ENCODE measurements at regions not wholly inside any gene's neighbourhood (a gene's known extent, or its start where the extent isn't known, plus 50 kb on each side); places are given as distances from the start of the nearest gene placed in this dataset.

DNA sequence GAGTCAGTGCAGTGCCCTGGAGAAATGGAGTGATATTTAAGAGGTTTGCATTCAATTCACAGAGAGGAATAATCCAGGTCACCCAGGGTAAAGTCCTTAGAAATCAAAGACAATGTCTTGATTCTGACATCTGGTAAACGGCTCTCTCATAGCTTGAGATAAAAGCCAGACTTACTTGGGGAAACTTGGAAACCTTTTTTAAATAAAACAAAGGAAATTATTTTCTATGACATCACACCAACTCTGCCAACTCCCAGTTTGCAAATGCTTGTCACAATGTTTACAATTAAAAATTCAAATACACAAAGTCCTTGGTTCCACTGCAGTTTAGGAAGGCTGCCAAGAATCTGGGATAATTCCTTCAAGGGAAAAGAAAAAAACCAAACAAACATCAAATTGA is 255.1 kb upstream of the NREP start:
- Histone ChIP-seq H3K27ac (replicated peaks; ENCODE audit: low read length) (no peak overlapping the region), H3K4me2 (ENCODE audit: insufficient read depth, low read length, poor library complexity, severe bottlenecking) (no peak overlapping the region), H3K4me3 (ENCODE audit: low read length in 2 of 2) (no peak overlapping the region), H2BK120ac (ENCODE audit: low read depth, low read length) (no peak overlapping the region), H3K4ac (ENCODE audit: low read length) (no peak overlapping the region), H3K4me1 (ENCODE audit: control insufficient read depth in 2 of 2, insufficient read depth in 1 of 2, low read depth in 1 of 2, low read length in 2 of 2) (peaks cover 0 to 1% of the 10 kb centered on the region in 2 donors), H3K14ac (ENCODE audit: low read length) (no peak overlapping the region), H3K79me1 (ENCODE audit: low read depth, low read length) (no peaks in the 10 kb centered on the region), H4K8ac (ENCODE audit: low read depth, low read length) (no peak overlapping the region), H2BK15ac (ENCODE audit: low read length) (no peak overlapping the region), H2AK5ac (ENCODE audit: low read depth, low read length) (no peak overlapping the region), H3K9me3 (replicated peaks in 1 of 2; ENCODE audit: control insufficient read depth in 2 of 2, insufficient read depth in 1 of 2, low read depth in 1 of 2, low read length in 2 of 2) (no peaks in the 10 kb centered on the region), H3K18ac (ENCODE audit: low read length) (no peak overlapping the region), H3K23ac (ENCODE audit: low read depth, low read length, poor library complexity) (no peak overlapping the region), H4K91ac (ENCODE audit: low read depth, low read length, poor library complexity) (no peak overlapping the region), H3K9ac (ENCODE audit: low read depth, low read length, poor library complexity) (no peak overlapping the region), H2AFZ (ENCODE audit: low read length) (peak overlapping the region; percentile 31), H3K27me3 (ENCODE audit: control insufficient read depth in 3 of 3, insufficient read depth in 3 of 3, low read depth in 1 of 3, low read length in 3 of 3) (no peaks in the 10 kb centered on the region), H2BK12ac (ENCODE audit: low read length) (no peak overlapping the region), H3K36me3 (replicated peaks in 1 of 2; ENCODE audit: control insufficient read depth in 2 of 2, insufficient read depth in 2 of 2, low read length in 2 of 2) (no peaks in the 10 kb centered on the region), H2BK5ac (ENCODE audit: low read length) (no peak overlapping the region)
- no peak for DNase-seq (ENCODE audit: low spot score)
- no CpG with 5 or more reads among the region's 1 CpG for WGBS, 2 donors (ENCODE audit: extremely low coverage in 2 of 2, insufficient read length in 2 of 2, insufficient replicate concordance in 1 of 2)

DNA sequence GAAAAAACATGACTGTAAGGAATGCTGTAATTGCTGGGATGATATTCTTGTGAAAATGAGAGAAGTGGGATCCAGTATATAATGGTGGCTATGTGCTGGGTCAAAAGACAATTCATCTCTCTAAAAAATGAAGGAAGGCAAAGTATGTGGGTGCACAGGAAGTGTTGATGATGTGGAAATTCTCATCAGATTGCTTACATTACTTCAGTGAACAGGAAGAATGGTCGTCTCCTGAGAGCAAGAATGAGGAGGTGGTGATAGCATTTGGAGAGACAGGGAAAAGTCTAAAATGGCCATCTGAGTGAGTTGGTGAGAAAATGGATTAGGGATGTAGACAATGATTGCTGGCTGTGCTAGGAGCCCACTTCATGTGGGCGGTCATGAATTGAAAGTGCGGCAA is 253.5 kb upstream of the NREP start:
- no peaks in the 10 kb centered on the region for H3K9me3 ChIP-seq (replicated peaks in 1 of 2; ENCODE audit: control insufficient read depth in 2 of 2, insufficient read depth in 1 of 2, low read depth in 1 of 2, low read length in 2 of 2)
- no peak overlapping the region for H2BK15ac ChIP-seq (ENCODE audit: low read length)
- no peaks in the 10 kb centered on the region for H3K36me3 ChIP-seq (replicated peaks in 1 of 2; ENCODE audit: control insufficient read depth in 2 of 2, insufficient read depth in 2 of 2, low read length in 2 of 2)
- no peak overlapping the region for H2AFZ ChIP-seq (ENCODE audit: low read length)
- H3K9ac ChIP-seq (ENCODE audit: low read depth, low read length, poor library complexity) = no peak overlapping the region
- no peak for DNase-seq (ENCODE audit: low spot score)
- no peak overlapping the region for H3K18ac ChIP-seq (ENCODE audit: low read length)
- no peak overlapping the region for H2BK120ac ChIP-seq (ENCODE audit: low read depth, low read length)
- H4K8ac ChIP-seq (ENCODE audit: low read depth, low read length) = no peak overlapping the region
- no peak overlapping the region for H3K4ac ChIP-seq (ENCODE audit: low read length)
- H2BK12ac ChIP-seq (ENCODE audit: low read length) = no peak overlapping the region
- WGBS, 2 donors (ENCODE audit: extremely low coverage in 2 of 2, insufficient read length in 2 of 2, insufficient replicate concordance in 1 of 2) = no CpG with 5 or more reads among the region's 3 CpGs
- no peak overlapping the region for H3K23ac ChIP-seq (ENCODE audit: low read depth, low read length, poor library complexity)
- H2BK5ac ChIP-seq (ENCODE audit: low read length) = no peak overlapping the region
- H3K4me3 ChIP-seq (ENCODE audit: low read length in 2 of 2) = no peak overlapping the region
- H3K27me3 ChIP-seq (ENCODE audit: control insufficient read depth in 3 of 3, insufficient read depth in 3 of 3, low read depth in 1 of 3, low read length in 3 of 3) = no peaks in the 10 kb centered on the region
- peaks cover 0 to 1% of the 10 kb centered on the region in 2 donors for H3K4me1 ChIP-seq (ENCODE audit: control insufficient read depth in 2 of 2, insufficient read depth in 1 of 2, low read depth in 1 of 2, low read length in 2 of 2)
- H2AK5ac ChIP-seq (ENCODE audit: low read depth, low read length) = no peak overlapping the region
- H3K79me1 ChIP-seq (ENCODE audit: low read depth, low read length) = no peaks in the 10 kb centered on the region
- H4K91ac ChIP-seq (ENCODE audit: low read depth, low read length, poor library complexity) = no peak overlapping the region
- H3K27ac ChIP-seq (replicated peaks; ENCODE audit: low read length) = no peak overlapping the region
- H3K14ac ChIP-seq (ENCODE audit: low read length) = no peak overlapping the region
- no peak overlapping the region for H3K4me2 ChIP-seq (ENCODE audit: insufficient read depth, low read length, poor library complexity, severe bottlenecking)

- H3K18ac ChIP-seq (ENCODE audit: low read length) = no peak overlapping the region
- no peaks in the 10 kb centered on the region for H3K27me3 ChIP-seq (ENCODE audit: control insufficient read depth in 3 of 3, insufficient read depth in 3 of 3, low read depth in 1 of 3, low read length in 3 of 3)
- H3K4me3 ChIP-seq (ENCODE audit: low read length in 2 of 2) = no peak overlapping the region
- H2AFZ ChIP-seq (ENCODE audit: low read length) = no peak overlapping the region
- no peak overlapping the region for H3K27ac ChIP-seq (replicated peaks; ENCODE audit: low read length)
- H3K14ac ChIP-seq (ENCODE audit: low read length) = no peak overlapping the region
- no peak overlapping the region for H3K4me2 ChIP-seq (ENCODE audit: insufficient read depth, low read length, poor library complexity, severe bottlenecking)
- H2BK5ac ChIP-seq (ENCODE audit: low read length) = no peak overlapping the region
- H4K8ac ChIP-seq (ENCODE audit: low read depth, low read length) = no peak overlapping the region
- no peak overlapping the region for H3K23ac ChIP-seq (ENCODE audit: low read depth, low read length, poor library complexity)
- no peaks in the 10 kb centered on the region for H3K36me3 ChIP-seq (replicated peaks in 1 of 2; ENCODE audit: control insufficient read depth in 2 of 2, insufficient read depth in 2 of 2, low read length in 2 of 2)
- no peaks in the 10 kb centered on the region for H3K79me1 ChIP-seq (ENCODE audit: low read depth, low read length)
- no peak overlapping the region for H2BK12ac ChIP-seq (ENCODE audit: low read length)
- H3K9me3 ChIP-seq (replicated peaks in 1 of 2; ENCODE audit: control insufficient read depth in 2 of 2, insufficient read depth in 1 of 2, low read depth in 1 of 2, low read length in 2 of 2) = no peaks in the 10 kb centered on the region
- no peak for DNase-seq (ENCODE audit: low spot score)
- H3K4ac ChIP-seq (ENCODE audit: low read length) = no peak overlapping the region
- H2BK120ac ChIP-seq (ENCODE audit: low read depth, low read length) = no peak overlapping the region
- no peak overlapping the region for H4K91ac ChIP-seq (ENCODE audit: low read depth, low read length, poor library complexity)
- H2AK5ac ChIP-seq (ENCODE audit: low read depth, low read length) = no peak overlapping the region
- H3K4me1 ChIP-seq (ENCODE audit: control insufficient read depth in 2 of 2, insufficient read depth in 1 of 2, low read depth in 1 of 2, low read length in 2 of 2) = no peaks in the 10 kb centered on the region
- no peak overlapping the region for H3K9ac ChIP-seq (ENCODE audit: low read depth, low read length, poor library complexity)
- H2BK15ac ChIP-seq (ENCODE audit: low read length) = no peak overlapping the region
These were observed 249.7 kb upstream of the NREP start for GRCh38 chr5:112006721-112007120.

- no peak for DNase-seq (ENCODE audit: low spot score)
- H3K4me2 ChIP-seq (ENCODE audit: insufficient read depth, low read length, poor library complexity, severe bottlenecking) = no peak overlapping the region
- no peak overlapping the region for H3K4ac ChIP-seq (ENCODE audit: low read length)
- no peak overlapping the region for H2BK120ac ChIP-seq (ENCODE audit: low read depth, low read length)
- H3K79me1 ChIP-seq (ENCODE audit: low read depth, low read length) = no peaks in the 10 kb centered on the region
- H4K8ac ChIP-seq (ENCODE audit: low read depth, low read length) = no peak overlapping the region
- H3K27ac ChIP-seq (replicated peaks; ENCODE audit: low read length) = no peak overlapping the region
- H3K14ac ChIP-seq (ENCODE audit: low read length) = no peak overlapping the region
- H3K36me3 ChIP-seq (replicated peaks in 1 of 2; ENCODE audit: control insufficient read depth in 2 of 2, insufficient read depth in 2 of 2, low read length in 2 of 2) = no peaks in the 10 kb centered on the region
- H3K27me3 ChIP-seq (ENCODE audit: control insufficient read depth in 3 of 3, insufficient read depth in 3 of 3, low read depth in 1 of 3, low read length in 3 of 3) = no peaks in the 10 kb centered on the region
- H3K4me3 ChIP-seq (ENCODE audit: low read length in 2 of 2) = no peak overlapping the region
- no peak overlapping the region for H2BK15ac ChIP-seq (ENCODE audit: low read length)
- H3K23ac ChIP-seq (ENCODE audit: low read depth, low read length, poor library complexity) = no peak overlapping the region
- H2AK5ac ChIP-seq (ENCODE audit: low read depth, low read length) = no peak overlapping the region
- no peaks in the 10 kb centered on the region for H3K4me1 ChIP-seq (ENCODE audit: control insufficient read depth in 2 of 2, insufficient read depth in 1 of 2, low read depth in 1 of 2, low read length in 2 of 2)
- no peak overlapping the region for H2AFZ ChIP-seq (ENCODE audit: low read length)
- no peaks in the 10 kb centered on the region for H3K9me3 ChIP-seq (replicated peaks in 1 of 2; ENCODE audit: control insufficient read depth in 2 of 2, insufficient read depth in 1 of 2, low read depth in 1 of 2, low read length in 2 of 2)
- no peak overlapping the region for H3K9ac ChIP-seq (ENCODE audit: low read depth, low read length, poor library complexity)
- H2BK5ac ChIP-seq (ENCODE audit: low read length) = no peak overlapping the region
- no peak overlapping the region for H4K91ac ChIP-seq (ENCODE audit: low read depth, low read length, poor library complexity)
- no peak overlapping the region for H3K18ac ChIP-seq (ENCODE audit: low read length)
- H2BK12ac ChIP-seq (ENCODE audit: low read length) = no peak overlapping the region
These were observed 248.6 kb upstream of the NREP start for GRCh38 chr5:112005623-112005930.
